Adrenal gland (tissue), 9 donors: ENCODE measurements at regions not wholly inside any gene's neighbourhood (a gene's known extent, or its start where the extent isn't known, plus 50 kb on each side); places are given as distances from the start of the nearest gene placed in this dataset.

ENCODE experiments used
- DNase-seq, 7 donors: peaks; one replicate each; pipeline ENCODE4 v3.0.0-alpha.2; 2019 to 2020
- H3K27ac ChIP-seq, 5 donors: fragments of 200-600 bp; sonication (generic) in 4 of 5; 1 replicate in 3 of 5; 2 replicates in 2 of 5; pipeline versions ENCODE4 v1.5.1 to v1.8.0; 2016 to 2020; ENCODE audit warnings: mild to moderate bottlenecking in 1 of 5
- H3K27me3 ChIP-seq: fragments of 200-600 bp; 2 replicates; pipeline ENCODE4 v1.8.0; 2021
- H3K36me3 ChIP-seq, 2 donors: fragments of 200-600 bp; replicated peaks in 1 of 2; 1 replicate in 1 of 2; 2 replicates in 1 of 2; pipeline versions ENCODE4 v1.5.1 to v1.8.0; 2018 to 2022
- H3K4me1 ChIP-seq, 2 donors: fragments of 200-600 bp; replicated peaks in 1 of 2; 1 replicate in 1 of 2; 2 replicates in 1 of 2; pipeline versions ENCODE4 v1.5.1 to v1.8.0; 2018 to 2021
- H3K4me3 ChIP-seq, 4 donors: fragments of 200-600 bp; sonication (generic) in 3 of 4; one replicate each; pipeline ENCODE4 v1.5.1; 2016 to 2018
- H3K9me3 ChIP-seq, 3 donors: fragments of 200-600 bp; sonication (generic) in 1 of 3; replicated peaks in 1 of 3; 1 replicate in 2 of 3; 2 replicates in 1 of 3; pipeline versions ENCODE4 v1.5.1 to v1.8.0; 2016 to 2021
- CTCF ChIP-seq, 6 experiments: fragments of 450-650 bp in 4 of 6; fragments of 200-600 bp in 2 of 6; sonication (generic) in 1 of 6; IDR thresholded peaks; 1 replicate in 5 of 6; 2 replicates in 1 of 6; pipeline versions ENCODE4 v1.5.1 to v1.8.0; 2016 to 2021; ENCODE audit warnings: antibody characterized with exemption in 6 of 6, mild to moderate bottlenecking in 2 of 6, moderate library complexity in 1 of 6
- POLR2A ChIP-seq, 2 donors: fragments of 450-650 bp; IDR thresholded peaks; one replicate each; pipeline ENCODE4 v1.6.1; 2017; ENCODE audit warnings: antibody characterized with exemption in 2 of 2, mild to moderate bottlenecking in 2 of 2, moderate library complexity in 1 of 2
- WGBS, 4 donors: extraction: QIAGEN DNeasy Blood & Tissue Kit in 2 of 4; methylation state at CpG; one replicate each; pipeline versions ENCODE4 v1.1.5 to v1.1.7; 2013 to 2017; 5-methylcytosine and 5-hydroxymethylcytosine counted together
- intact Hi-C, 2 donors: fragments of 100-400 bp; cut with DNase I; formaldehyde crosslinking; loops; one replicate each; pipeline versions ENCODE4 v1.14.1 to v1.15.0; 2022 to 2023
- donor health status: healthy with polysubstance abuse.
- donor health status: Bipolar disorder and iron deficiency.
- donor health status: DM: yes; HTN: yes; CAD: no.
- donor health status: DM: no; HTN: no; CAD: no.
- donor health status: DM: no; HTN: no; CAD: no.

GRCh38 chr16:73389085-73389484, 341.2 kb upstream of the ZFHX3 start:
- no peaks in the 10 kb centered on the region for H3K4me1 ChIP-seq
- DNase-seq = no peak
- no peaks in the 10 kb centered on the region for H3K9me3 ChIP-seq
- TF ChIP-seq POLR2A (IDR thresholded peaks at IDR 0.05) (no peak), CTCF (IDR thresholded peaks at IDR 0.05) (no peak)
- H3K27me3 ChIP-seq = no peaks in the 10 kb centered on the region
- H3K36me3 ChIP-seq = no peaks in the 10 kb centered on the region
- WGBS, 4 donors = 65 to 82% (median 77%) methylated on average over 6 of the region's 6 CpGs
- H3K27ac ChIP-seq = no peak overlapping the region
- H3K4me3 ChIP-seq = no peak overlapping the region
- intact Hi-C loops = no loop called here

GRCh38 chr16:73387979-73388378, 340.1 kb upstream of the ZFHX3 start:
- no peak for TF ChIP-seq POLR2A (IDR thresholded peaks at IDR 0.05)
- no peak for TF ChIP-seq CTCF (IDR thresholded peaks at IDR 0.05)
- intact Hi-C loops = no loop called here
- Histone ChIP-seq H3K27me3 (no peaks in the 10 kb centered on the region), H3K27ac (no peak overlapping the region), H3K36me3 (no peaks in the 10 kb centered on the region), H3K4me1 (no peaks in the 10 kb centered on the region), H3K4me3 (no peak overlapping the region), H3K9me3 (no peaks in the 10 kb centered on the region)
- no peak for DNase-seq
- WGBS, 4 donors = 92 to 97% (median 96%) methylated on average over 3 of the region's 3 CpGs

- intact Hi-C loops = no loop called here
- TF ChIP-seq POLR2A (IDR thresholded peaks at IDR 0.05) (no peak), CTCF (IDR thresholded peaks at IDR 0.05) (no peak)
- 89 to 97% (median 91%) methylated on average over 4 to 5 of the region's 5 CpGs for WGBS, 4 donors
- H3K9me3 ChIP-seq = no peaks in the 10 kb centered on the region
- no peak overlapping the region for H3K4me3 ChIP-seq
- no peaks in the 10 kb centered on the region for H3K27me3 ChIP-seq
- no peak overlapping the region for H3K27ac ChIP-seq
- no peak for DNase-seq
- H3K36me3 ChIP-seq = no peaks in the 10 kb centered on the region
- H3K4me1 ChIP-seq = no peaks in the 10 kb centered on the region
These were observed 337.8 kb upstream of the ZFHX3 start for GRCh38 chr16:73385696-73386095.

GRCh38 chr16:73384506-73385089, 336.7 kb upstream of the ZFHX3 start:
- no peaks in the 10 kb centered on the region for H3K27me3 ChIP-seq
- no peaks in the 10 kb centered on the region for H3K9me3 ChIP-seq
- DNase-seq = no peak
- intact Hi-C loops = no loop called here
- WGBS, 4 donors = 78 to 93% (median 86%) methylated on average over 5 of the region's 5 CpGs
- no peaks in the 10 kb centered on the region for H3K36me3 ChIP-seq
- H3K4me3 ChIP-seq = no peak overlapping the region
- H3K4me1 ChIP-seq = no peaks in the 10 kb centered on the region
- no peak overlapping the region for H3K27ac ChIP-seq
- TF ChIP-seq CTCF (IDR thresholded peaks at IDR 0.05) = no peak
- no peak for TF ChIP-seq POLR2A (IDR thresholded peaks at IDR 0.05)
